Adrenal gland (tissue), 9 donors: ENCODE measurements at regions not wholly inside any gene's neighbourhood (a gene's known extent, or its start where the extent isn't known, plus 50 kb on each side); places are given as distances from the start of the nearest gene placed in this dataset.

Experiments used
- DNase-seq, 7 donors: peaks; one replicate each; pipeline ENCODE4 v3.0.0-alpha.2; 2019 to 2020
- H3K27ac ChIP-seq, 5 donors: fragments of 200-600 bp; sonication (generic) in 4 of 5; 1 replicate in 3 of 5; 2 replicates in 2 of 5; pipeline versions ENCODE4 v1.5.1 to v1.8.0; 2016 to 2020; ENCODE audit warnings: mild to moderate bottlenecking in 1 of 5
- H3K27me3 ChIP-seq: fragments of 200-600 bp; 2 replicates; pipeline ENCODE4 v1.8.0; 2021
- H3K36me3 ChIP-seq, 2 donors: fragments of 200-600 bp; replicated peaks in 1 of 2; 1 replicate in 1 of 2; 2 replicates in 1 of 2; pipeline versions ENCODE4 v1.5.1 to v1.8.0; 2018 to 2022
- H3K4me1 ChIP-seq, 2 donors: fragments of 200-600 bp; replicated peaks in 1 of 2; 1 replicate in 1 of 2; 2 replicates in 1 of 2; pipeline versions ENCODE4 v1.5.1 to v1.8.0; 2018 to 2021
- H3K4me3 ChIP-seq, 4 donors: fragments of 200-600 bp; sonication (generic) in 3 of 4; one replicate each; pipeline ENCODE4 v1.5.1; 2016 to 2018
- H3K9me3 ChIP-seq, 3 donors: fragments of 200-600 bp; sonication (generic) in 1 of 3; replicated peaks in 1 of 3; 1 replicate in 2 of 3; 2 replicates in 1 of 3; pipeline versions ENCODE4 v1.5.1 to v1.8.0; 2016 to 2021
- CTCF ChIP-seq, 6 experiments: fragments of 450-650 bp in 4 of 6; fragments of 200-600 bp in 2 of 6; sonication (generic) in 1 of 6; IDR thresholded peaks; 1 replicate in 5 of 6; 2 replicates in 1 of 6; pipeline versions ENCODE4 v1.5.1 to v1.8.0; 2016 to 2021; ENCODE audit warnings: antibody characterized with exemption in 6 of 6, mild to moderate bottlenecking in 2 of 6, moderate library complexity in 1 of 6
- POLR2A ChIP-seq, 2 donors: fragments of 450-650 bp; IDR thresholded peaks; one replicate each; pipeline ENCODE4 v1.6.1; 2017; ENCODE audit warnings: antibody characterized with exemption in 2 of 2, mild to moderate bottlenecking in 2 of 2, moderate library complexity in 1 of 2
- WGBS, 4 donors: extraction: QIAGEN DNeasy Blood & Tissue Kit in 2 of 4; methylation state at CpG; one replicate each; pipeline versions ENCODE4 v1.1.5 to v1.1.7; 2013 to 2017; 5-methylcytosine and 5-hydroxymethylcytosine counted together
- intact Hi-C, 2 donors: fragments of 100-400 bp; cut with DNase I; formaldehyde crosslinking; loops; one replicate each; pipeline versions ENCODE4 v1.14.1 to v1.15.0; 2022 to 2023
- donor health status: healthy with polysubstance abuse.
- donor health status: Bipolar disorder and iron deficiency.
- donor health status: DM: yes; HTN: yes; CAD: no.
- donor health status: DM: no; HTN: no; CAD: no.
- donor health status: DM: no; HTN: no; CAD: no.

DNA sequence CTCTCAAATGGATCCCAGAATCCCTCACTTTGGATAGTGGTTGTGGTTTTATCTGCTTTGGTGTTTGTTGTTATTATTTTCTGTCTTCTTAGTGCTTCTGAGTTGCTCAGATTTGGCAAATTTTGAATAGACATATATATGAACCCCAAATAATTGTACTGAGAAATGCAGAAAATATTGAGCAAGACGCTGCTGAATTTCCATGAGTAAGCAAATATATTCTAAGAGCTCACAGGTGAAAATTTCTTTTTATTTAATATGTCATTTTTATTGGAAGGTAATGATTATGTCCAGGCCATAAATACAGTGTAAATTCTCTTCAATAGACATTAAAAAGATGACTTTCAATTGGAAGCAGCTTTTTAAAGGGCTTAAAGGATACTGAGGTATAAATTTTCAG is 152.1 kb downstream of the FAT3 start:
- intact Hi-C loops = no loop called here
- Histone ChIP-seq H3K4me1 (no peaks in the 10 kb centered on the region), H3K27me3 (no peaks in the 10 kb centered on the region), H3K9me3 (no peaks in the 10 kb centered on the region), H3K27ac (no peak overlapping the region), H3K36me3 (no peaks in the 10 kb centered on the region), H3K4me3 (no peak overlapping the region)
- 74 to 95% (median 85%) methylated on average over 1 of the region's 1 CpG for WGBS, 4 donors
- no peak for DNase-seq
- no peak for TF ChIP-seq POLR2A (IDR thresholded peaks at IDR 0.05)
- no peak for TF ChIP-seq CTCF (IDR thresholded peaks at IDR 0.05)

DNA sequence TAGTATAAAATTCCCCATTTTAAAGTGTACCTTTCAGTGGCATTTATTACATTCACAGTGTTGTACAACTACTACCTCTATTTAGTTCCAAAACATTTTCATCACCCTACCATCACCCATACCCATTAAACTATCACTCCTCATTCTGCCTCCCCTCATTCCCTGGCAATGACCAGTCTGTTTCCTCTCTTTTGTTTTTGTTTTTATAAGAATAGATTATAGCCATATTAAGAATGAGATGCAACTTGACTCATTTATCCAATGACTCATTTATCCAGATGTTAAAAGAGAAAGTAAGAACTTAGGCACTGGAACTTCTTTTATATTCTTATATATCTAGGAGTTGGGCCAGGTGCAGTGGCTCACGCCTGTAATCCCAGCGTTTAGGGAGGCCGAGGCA is 156.3 kb downstream of the FAT3 start:
- 79 to 85% (median 83%) methylated on average over 3 of the region's 3 CpGs for WGBS, 4 donors
- H3K9me3 ChIP-seq = no peaks in the 10 kb centered on the region
- no peaks in the 10 kb centered on the region for H3K4me1 ChIP-seq
- H3K27me3 ChIP-seq = no peaks in the 10 kb centered on the region
- intact Hi-C loops = no loop called here
- H3K36me3 ChIP-seq = no peaks in the 10 kb centered on the region
- TF ChIP-seq CTCF (IDR thresholded peaks at IDR 0.05) (no peak), POLR2A (IDR thresholded peaks at IDR 0.05) (no peak)
- no peak overlapping the region for H3K27ac ChIP-seq
- H3K4me3 ChIP-seq = no peak overlapping the region
- DNase-seq = no peak

GRCh38 chr11:92382311-92382710 is 157.7 kb downstream of the FAT3 start:
- Histone ChIP-seq H3K27ac (no peak overlapping the region), H3K4me3 (no peak overlapping the region), H3K4me1 (no peaks in the 10 kb centered on the region), H3K27me3 (no peaks in the 10 kb centered on the region), H3K9me3 (no peaks in the 10 kb centered on the region), H3K36me3 (no peaks in the 10 kb centered on the region)
- TF ChIP-seq POLR2A (IDR thresholded peaks at IDR 0.05) (no peak), CTCF (IDR thresholded peaks at IDR 0.05) (no peak)
- intact Hi-C loops = no loop called here
- no peak for DNase-seq
- 90 to 95% (median 94%) methylated on average over 3 of the region's 3 CpGs for WGBS, 4 donors

DNA sequence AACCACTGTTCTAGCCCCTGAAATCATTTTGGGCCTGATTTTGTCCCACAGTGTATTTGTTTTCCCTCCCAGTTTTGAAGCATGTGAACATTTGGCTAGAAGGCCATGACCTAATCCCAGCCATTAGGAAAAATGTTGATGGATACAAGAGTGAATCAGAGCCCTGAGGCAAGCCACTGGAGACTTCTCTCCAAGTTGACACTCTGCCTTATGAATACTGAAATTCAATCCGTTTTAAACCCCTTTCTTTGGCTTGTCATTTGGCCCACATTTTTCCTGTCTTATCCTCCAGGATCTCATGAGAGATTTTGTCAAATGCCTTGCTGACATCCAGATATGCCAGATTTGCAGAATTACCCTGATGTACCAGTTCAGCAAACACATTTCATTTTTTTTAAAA is 158.8 kb downstream of the FAT3 start:
- WGBS, 4 donors = 14 to 40% (median 26%) methylated on average over 1 of the region's 1 CpG
- intact Hi-C loops = no loop called here
- H3K4me3 ChIP-seq = no peak overlapping the region
- no peaks in the 10 kb centered on the region for H3K9me3 ChIP-seq
- H3K36me3 ChIP-seq = no peaks in the 10 kb centered on the region
- no peak for DNase-seq
- TF ChIP-seq POLR2A (IDR thresholded peaks at IDR 0.05) = no peak
- H3K27ac ChIP-seq = no peak overlapping the region
- H3K27me3 ChIP-seq = no peaks in the 10 kb centered on the region
- H3K4me1 ChIP-seq = no peaks in the 10 kb centered on the region

- no peak for TF ChIP-seq POLR2A (IDR thresholded peaks at IDR 0.05)
- no peak for TF ChIP-seq CTCF (IDR thresholded peaks at IDR 0.05)
- no peaks in the 10 kb centered on the region for H3K9me3 ChIP-seq
- H3K36me3 ChIP-seq = no peaks in the 10 kb centered on the region
- DNase-seq = no peak
- H3K4me3 ChIP-seq = no peak overlapping the region
- intact Hi-C loops = no loop called here
- WGBS, 4 donors = 34 to 47% (median 38%) methylated on average over 2 of the region's 2 CpGs
- no peak overlapping the region for H3K27ac ChIP-seq
- no peaks in the 10 kb centered on the region for H3K4me1 ChIP-seq
- no peaks in the 10 kb centered on the region for H3K27me3 ChIP-seq
Observed at GRCh38 chr11:92384358-92384757, 159.7 kb downstream of the FAT3 start.
